Activated B cell treated with CpG ODN at 0.5 μM for 24 hours (primary cell): ENCODE measurements at regions not wholly inside any gene's neighbourhood (a gene's known extent, or its start where the extent isn't known, plus 50 kb on each side); places are given as distances from the start of the nearest gene placed in this dataset.

Experiments used
- ATAC-seq: fragments of 200-7000 bp; cut with Tn5 transposase; one replicate; pipeline ENCODE4 v1.10.0; 2021; ENCODE audit warnings: low read depth, mild to moderate bottlenecking, moderate library complexity
- CTCF ChIA-PET: fragments of 350-600 bp; sonication (Branson Sonifier 250); formaldehyde crosslinking; loops from one replicate; lab custom pipeline; 2021; ENCODE audit warnings: antibody characterized with exemption; lab: Charles Lee
- POLR2A ChIA-PET: fragments of 350-600 bp; sonication (Branson Sonifier 250); formaldehyde crosslinking; loops from one replicate; lab custom pipeline; 2021; ENCODE audit warnings: antibody characterized with exemption; lab: Charles Lee
- DNase-seq: peaks from one replicate; pipeline ENCODE4 v3.0.0; 2022
- H3K27ac Mint-ChIP-seq: one replicate; pipeline ENCODE4 v1.8.0; 2020; ENCODE audit warnings: mixed read lengths
- H3K27me3 Mint-ChIP-seq: one replicate; pipeline ENCODE4 v1.8.0; 2021; ENCODE audit warnings: mixed read lengths
- H3K36me3 Mint-ChIP-seq: one replicate; pipeline ENCODE4 v1.8.0; 2021; ENCODE audit warnings: low read depth, mixed read lengths
- H3K4me1 Mint-ChIP-seq: one replicate; pipeline ENCODE4 v1.8.0; 2021; ENCODE audit warnings: mixed read lengths
- H3K4me3 Mint-ChIP-seq: one replicate; pipeline ENCODE4 v1.8.0; 2020; ENCODE audit warnings: mild to moderate bottlenecking, mixed read lengths
- H3K9me3 Mint-ChIP-seq: one replicate; pipeline ENCODE4 v1.8.0; 2020; ENCODE audit warnings: mixed read lengths
- CTCF ChIP-seq: fragments of 200-600 bp; IDR thresholded peaks from one replicate; pipeline ENCODE4 v1.8.0; 2022; ENCODE audit warnings: antibody characterized with exemption, mild to moderate bottlenecking
- intact Hi-C: fragments of 100-400 bp; cut with micrococcal nuclease; formaldehyde crosslinking; loops from one replicate; pipeline ENCODE4 v1.15.1; 2024

- H3K36me3 Mint-ChIP-seq: no peaks in the 10 kb centered on the region
- ChIA-PET CTCF (no interaction called here), POLR2A (no interaction called here)
- H3K9me3 Mint-ChIP-seq: peaks cover 2% of the 10 kb centered on the region
- H3K27ac Mint-ChIP-seq: no peak overlapping the region
- H3K4me3 Mint-ChIP-seq: no peak overlapping the region
- TF ChIP-seq CTCF: no peak
- H3K27me3 Mint-ChIP-seq: no peaks in the 10 kb centered on the region
- no peaks in the 10 kb centered on the region for H3K4me1 Mint-ChIP-seq
- ATAC-seq: no peak
- intact Hi-C loops: no loop called here
- DNase-seq: no peak
Observed at GRCh38 chr2:129247751-129248150, 731.7 kb upstream of the RAB6C start.

- DNase-seq (no peak), ATAC-seq (no peak)
- Mint-ChIP-seq H3K27ac (no peak overlapping the region), H3K4me3 (no peak overlapping the region), H3K27me3 (no peaks in the 10 kb centered on the region), H3K4me1 (no peaks in the 10 kb centered on the region), H3K9me3 (peaks cover 2% of the 10 kb centered on the region), H3K36me3 (no peaks in the 10 kb centered on the region)
- CTCF ChIA-PET: no interaction called here
- POLR2A ChIA-PET: no interaction called here
- TF ChIP-seq CTCF: no peak
- intact Hi-C loops: no loop called here
Observed at GRCh38 chr2:129248198-129248597, 731.3 kb upstream of the RAB6C start.

DNA sequence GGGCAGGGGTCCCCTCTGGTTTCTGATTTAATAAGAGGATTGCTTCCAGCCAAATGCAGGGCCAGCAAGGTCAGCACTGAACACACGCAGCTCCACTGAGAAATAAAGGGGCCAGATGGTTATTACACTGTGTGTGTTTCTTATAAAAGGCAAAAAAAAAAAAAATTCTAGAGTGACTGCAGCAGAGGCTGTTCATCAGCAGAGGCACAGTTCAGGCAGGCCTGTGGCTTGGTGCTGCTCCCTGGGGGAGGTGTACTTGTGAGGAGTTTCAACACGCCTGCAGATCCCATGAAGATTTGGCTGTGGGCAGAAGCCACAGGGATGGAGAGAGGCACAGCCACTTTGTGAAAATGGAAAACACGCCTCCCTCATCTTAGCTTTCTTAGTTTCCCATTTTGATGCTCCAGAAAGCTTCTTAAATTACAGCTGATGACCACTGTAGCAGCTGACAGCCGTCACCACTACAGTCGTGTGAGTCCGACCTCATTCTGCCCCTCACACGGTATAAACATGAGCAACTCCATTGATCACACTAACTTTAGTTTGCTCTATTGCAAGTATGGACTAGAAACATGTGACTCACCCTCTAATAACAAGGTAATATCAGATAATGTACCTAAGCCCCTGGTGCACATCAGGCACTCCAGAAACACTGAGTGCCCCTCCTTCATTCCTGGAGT is 726.5 kb upstream of the RAB6C start:
- no peak for DNase-seq
- Mint-ChIP-seq H3K4me1 (no peaks in the 10 kb centered on the region), H3K27me3 (no peaks in the 10 kb centered on the region), H3K36me3 (no peaks in the 10 kb centered on the region), H3K9me3 (peaks cover 3% of the 10 kb centered on the region), H3K27ac (no peak overlapping the region), H3K4me3 (no peak overlapping the region)
- CTCF ChIA-PET: no interaction called here
- ATAC-seq: no peak
- intact Hi-C loops: no loop called here
- no peak for TF ChIP-seq CTCF
- POLR2A ChIA-PET: no interaction called here

- no peaks in the 10 kb centered on the region for H3K4me1 Mint-ChIP-seq
- no peak for TF ChIP-seq CTCF
- no peak for DNase-seq
- H3K9me3 Mint-ChIP-seq: peaks cover 6% of the 10 kb centered on the region
- no peak overlapping the region for H3K4me3 Mint-ChIP-seq
- ChIA-PET POLR2A (no interaction called here), CTCF (no interaction called here)
- H3K27ac Mint-ChIP-seq: no peak overlapping the region
- ATAC-seq: no peak
- no peaks in the 10 kb centered on the region for H3K36me3 Mint-ChIP-seq
- intact Hi-C loops: no loop called here
- H3K27me3 Mint-ChIP-seq: no peaks in the 10 kb centered on the region
Observed at GRCh38 chr2:129253461-129253812, 726.0 kb upstream of the RAB6C start.

GRCh38 chr2:129254718-129255117 is 724.7 kb upstream of the RAB6C start:
- no peak overlapping the region for H3K27ac Mint-ChIP-seq
- intact Hi-C loops: no loop called here
- ChIA-PET POLR2A (no interaction called here), CTCF (no interaction called here)
- no peak for DNase-seq
- ATAC-seq: no peak
- TF ChIP-seq CTCF: no peak
- no peaks in the 10 kb centered on the region for H3K4me1 Mint-ChIP-seq
- peaks cover 14% of the 10 kb centered on the region for H3K9me3 Mint-ChIP-seq
- H3K4me3 Mint-ChIP-seq: no peak overlapping the region
- no peaks in the 10 kb centered on the region for H3K27me3 Mint-ChIP-seq
- H3K36me3 Mint-ChIP-seq: no peaks in the 10 kb centered on the region
